ENCODE measurements at regions not wholly inside any gene's neighbourhood (a gene's known extent, or its start where the extent isn't known, plus 50 kb on each side); places are given as distances from the start of the nearest gene placed in this dataset.
A peak's percentile ranks its signal among the peaks of the same experiment; 100 is the strongest.

GRCh38 chr15:31235311-31236183 is 91.1 kb upstream of the KLF13 start:
- peak overlapping the region; percentile 92 for H3K27ac ChIP-seq (ENCODE audit: control insufficient read depth, insufficient read depth)
- peak overlapping the region; percentile 2; the same call in 1 of the 2 replicates for H3K4me3 ChIP-seq
- intact Hi-C loops (cut with micrococcal nuclease; ENCODE audit: unreplicated experiment) = loop anchor here (1.0 to 2.0 kb wide), 2 partner anchors 19 to 91 kb away; partner anchors contain the start of gene KLF13
- TF ChIP-seq PRDM15 (CRISPR knock-in tag; IDR thresholded peaks at IDR 0.05) (0 out of 2 replicates have a peak, but pooled peaks have one; percentile 62), ATF2 (IDR thresholded peaks at IDR 0.05; ENCODE audit: low read length) (no peak), SMARCA5 (IDR thresholded peaks at IDR 0.05) (peak; percentile 57; the same call in 1 of the 2 replicates), JUNB (IDR thresholded peaks at IDR 0.05) (0 out of 2 replicates have a peak, but pooled peaks have one; percentile 8), RFX5 (IDR thresholded peaks at IDR 0.05; ENCODE audit: low read depth, low read length) (no peak), NFIC (IDR thresholded peaks at IDR 0.05; ENCODE audit: low read depth, low read length) (peak; percentile 65; the same call in 1 of the 2 replicates), EP300 (IDR thresholded peaks at IDR 0.05; ENCODE audit: borderline replicate concordance in 1 of 2, control insufficient read depth in 1 of 2, low read depth in 2 of 2, low read length in 2 of 2) (no peak), BHLHE40 (IDR thresholded peaks at IDR 0.05; ENCODE audit: borderline replicate concordance in 1 of 2, low read depth in 2 of 2, low read length in 1 of 2) (peak; percentile 56 to 81; a peak in 3 of 4 replicates), FOXM1 (IDR thresholded peaks at IDR 0.05; ENCODE audit: low read depth, low read length) (peak; percentile 20; the same call in 1 of the 2 replicates), RB1 (IDR thresholded peaks at IDR 0.05; ENCODE audit: borderline replicate concordance) (0 out of 2 replicates have a peak, but pooled peaks have one; percentile 22), TCF12 (IDR thresholded peaks at IDR 0.05; ENCODE audit: low read depth, low read length) (0 out of 2 replicates have a peak, but pooled peaks have one; percentile 23), ZNF687 (IDR thresholded peaks at IDR 0.05) (peak; percentile 89)

More at GRCh38 chr15:31235311-31236183, 91.1 kb upstream of the KLF13 start:
- ChIA-PET RAD21 (ENCODE audit: unreplicated experiment) (interaction anchor here (0.8 to 5.6 kb wide), 14 partner anchors 9 to 238 kb away, joined by 3 to 104 read pairs (median 4); partner anchors contain the start of gene KLF13), SMC1A (ENCODE audit: uncharacterized antibody, unreplicated experiment) (interaction anchor here (0.6 to 7.7 kb wide), 9 partner anchors 10 to 253 kb away, joined by 3 to 134 read pairs (median 4); partner anchors contain the start of gene KLF13), CTCF (interaction anchor here (0.9 to 4.9 kb wide), 8 partner anchors 15 to 132 kb away, joined by 3 to 43 read pairs (median 5); no protein-coding TSS in a partner anchor), POLR2A (interaction anchor here (0.6 to 4.9 kb wide), 11 partner anchors 10 to 212 kb away, joined by 3 to 75 read pairs (median 5); partner anchors contain the start of gene KLF13)
- Histone ChIP-seq H3K4me2 (ENCODE audit: control insufficient read depth, insufficient read depth) (peak overlapping the region; percentile 59), H3K9ac (ENCODE audit: control insufficient read depth, insufficient read depth, low read length) (peak overlapping the region; percentile 58), H4K20me1 (ENCODE audit: control insufficient read depth, insufficient read depth) (no peaks in the 10 kb centered on the region), H3K27me3 (replicated peaks in 1 of 2; ENCODE audit: control insufficient read depth in 2 of 2, insufficient read depth in 2 of 2, low read length in 1 of 2) (no peaks in the 10 kb centered on the region), H3K36me3 (ENCODE audit: control insufficient read depth in 2 of 2, insufficient read depth in 2 of 2, low read length in 1 of 2) (no peaks in the 10 kb centered on the region), H3K9me3 (replicated peaks; ENCODE audit: control insufficient read depth, insufficient read depth, low read length) (no peaks in the 10 kb centered on the region), H2AFZ (ENCODE audit: control insufficient read depth, low read depth, low read length) (peak overlapping the region; percentile 28), H3K79me2 (ENCODE audit: control insufficient read depth, insufficient read depth, low read length) (no peaks in the 10 kb centered on the region), H3K4me1 (ENCODE audit: control insufficient read depth, insufficient read depth, low read length) (peaks cover 52% of the 10 kb centered on the region)
- DNase-seq (ENCODE audit: low read depth, low spot score) (no peak), ATAC-seq (peak; percentile 77), FAIRE-seq (no peak)
- TSS peak; percentile 81 for BruUV-seq (replicated peaks)
- in situ Hi-C loops (cut with MboI) = no loop called here
- WGBS (ENCODE audit: insufficient coverage, insufficient replicate concordance, low lambda C conversion rate, missing lambda C conversion rate) = 74% methylated on average over 20 of the region's 20 CpGs
